HepG2 (cell line): ENCODE measurements at regions not wholly inside any gene's neighbourhood (a gene's known extent, or its start where the extent isn't known, plus 50 kb on each side); places are given as distances from the start of the nearest gene placed in this dataset.

Source experiments
- ATAC-seq: fragments of 200-7000 bp; cut with Tn5 transposase; 3 replicates; pipeline ENCODE4 v1.9.1; 2020; ENCODE audit warnings: mild to moderate bottlenecking, moderate library complexity
- BruUV-seq: library from RNA; stranded (reverse); fragments of 400-500 nt; replicated peaks from 2 replicates; lab custom pipeline; 2021; lab: Mats Ljungman, UMichigan
- CTCF ChIA-PET: fragments of 300-600 bp; formaldehyde crosslinking; extraction: SDS; loops from one replicate; lab custom pipeline; 2021; ENCODE audit warnings: low total read pairs, inconsistent platforms, low intra/inter-chr PET ratio; lab: Yijun Ruan, JAX
- POLR2A ChIA-PET: fragments of 350-600 bp; sonication (Branson Sonifier 250); formaldehyde crosslinking; loops from one replicate; lab custom pipeline; 2020; ENCODE audit warnings: antibody characterized with exemption, inconsistent platforms; lab: Yijun Ruan, JAX
- DNase-seq: peaks from one replicate; pipeline ENCODE4 v3.0.0-alpha.2; 2015; ENCODE audit warnings: low spot score
- FAIRE-seq: peaks from 3 replicates; lab custom pipeline; 2011; peaks lifted over from hg19 to GRCh38; lab: Jason Lieb, UNC
- H2AFZ ChIP-seq: one replicate; pipeline ENCODE4 v1.6.1; 2011; ENCODE audit warnings: low read length, inconsistent platforms
- H3K27ac ChIP-seq: fragments of 300-600 bp; 3 replicates; pipeline ENCODE4 v1.8.0; 2011; ENCODE audit warnings: mixed run types, mild to moderate bottlenecking, mixed read lengths, low read length, inconsistent platforms; ENCODE audit not compliant: insufficient read depth; ENCODE audit errors: extremely low read length
- H3K27me3 ChIP-seq, 2 experiments: fragments of 200-600 bp in 1 of 2; 2 replicates in 1 of 2; 3 replicates in 1 of 2; pipeline versions ENCODE4 v1.6.0 to v1.8.0; 2011; ENCODE audit warnings: low read length in 2 of 2, mild to moderate bottlenecking in 2 of 2, moderate library complexity in 2 of 2, inconsistent platforms in 1 of 2; ENCODE audit not compliant: insufficient read depth in 2 of 2, control insufficient read depth in 1 of 2
- H3K36me3 ChIP-seq, 2 experiments: fragments of 200-600 bp in 1 of 2; replicated peaks in 1 of 2; 2 replicates in 1 of 2; 3 replicates in 1 of 2; pipeline versions ENCODE4 v1.5.1 to v1.8.0; 2011; ENCODE audit warnings: low read length in 2 of 2, inconsistent platforms in 1 of 2; ENCODE audit not compliant: insufficient read depth in 2 of 2, control insufficient read depth in 1 of 2
- H3K4me1 ChIP-seq: 2 replicates; pipeline ENCODE4 v1.5.1; 2012; ENCODE audit warnings: low read length, inconsistent platforms; ENCODE audit not compliant: insufficient read depth
- H3K4me2 ChIP-seq: 2 replicates; pipeline ENCODE4 v1.6.0; 2011; ENCODE audit warnings: low read depth, low read length, inconsistent platforms
- H3K4me3 ChIP-seq, 3 experiments: fragments of 200-600 bp in 1 of 3; sonication (generic), shearing (Covaris generic) in 1 of 3; replicated peaks in 1 of 3; 2 replicates each; pipeline ENCODE4 v1.5.1; 2011 to 2016; ENCODE audit warnings: low read length in 3 of 3, inconsistent platforms in 2 of 3, low read depth in 2 of 3, mild to moderate bottlenecking in 2 of 3, control low read depth in 1 of 3, mixed read lengths in 1 of 3; ENCODE audit not compliant: insufficient read depth in 1 of 3
- H3K79me2 ChIP-seq: one replicate; pipeline ENCODE4 v1.6.1; 2011; ENCODE audit warnings: low read length, inconsistent platforms; ENCODE audit not compliant: insufficient read depth
- H3K9ac ChIP-seq: 2 replicates; pipeline ENCODE4 v1.6.0; 2011; ENCODE audit warnings: mild to moderate bottlenecking, low read depth, low read length, inconsistent platforms; ENCODE audit not compliant: insufficient read depth
- H3K9me3 ChIP-seq: 2 replicates; pipeline ENCODE4 v1.5.1; 2012; ENCODE audit warnings: mild to moderate bottlenecking, low read length
- H4K20me1 ChIP-seq: 2 replicates; pipeline ENCODE4 v1.6.0; 2011; ENCODE audit warnings: inconsistent platforms, mild to moderate bottlenecking, low read length, moderate library complexity; ENCODE audit not compliant: insufficient read depth
- NFKBIZ ChIP-seq: IDR thresholded peaks from 2 replicates; pipeline ENCODE4 v1.6.1; 2018; ENCODE audit warnings: missing genetic modification reagents, missing compliant biosample characterization
- POLR2G ChIP-seq: fragments of 200-400 bp; formaldehyde crosslinking; IDR thresholded peaks from 2 replicates; pipeline ENCODE4 v1.6.1; 2018; ENCODE audit warnings: mild to moderate bottlenecking, low read depth, low read length, moderate library complexity
- TCF7 ChIP-seq: sonication (generic); IDR thresholded peaks from 2 replicates; pipeline ENCODE4 v1.6.1; 2016; ENCODE audit warnings: antibody characterized with exemption, low read depth
- ZBTB7B ChIP-seq: sonication (generic); formaldehyde crosslinking; IDR thresholded peaks from 2 replicates; pipeline ENCODE4 v1.4.0; 2020; ENCODE audit warnings: missing genetic modification reagents
- ZNF24 ChIP-seq: fragments of 450-650 bp; IDR thresholded peaks from 2 replicates; pipeline ENCODE4 v1.6.1; 2017; ENCODE audit warnings: antibody characterized with exemption, mild to moderate bottlenecking
- ZNF331 ChIP-seq: sonication (generic); formaldehyde crosslinking; IDR thresholded peaks from 2 replicates; pipeline ENCODE4 v1.4.0; 2020; ENCODE audit warnings: missing genetic modification reagents
- ZNF543 ChIP-seq: sonication (generic); formaldehyde crosslinking; IDR thresholded peaks from 2 replicates; pipeline ENCODE4 v1.4.0; 2020; ENCODE audit warnings: mild to moderate bottlenecking, missing genetic modification reagents
- WGBS: methylation state at CpG from one replicate; pipeline ENCODE4 v1.1.6; 2017; ENCODE audit warnings: low lambda C conversion rate; 5-methylcytosine and 5-hydroxymethylcytosine counted together
- in situ Hi-C: cut with HindIII; loops from 2 replicates; pipeline ENCODE4 v1.10.0; 2017; ENCODE audit warnings: low pct_unique_long_range_greater_than_20kb; ENCODE audit not compliant: extremely low pct_ligation_motif_present
- intact Hi-C: fragments of 100-400 bp; cut with micrococcal nuclease; formaldehyde crosslinking; loops from one replicate; pipeline ENCODE4 v1.10.0; 2022; ENCODE audit not compliant: unreplicated experiment
- TF ChIP-seq, protein P1 (sequence below): sonication (generic); formaldehyde crosslinking; IDR thresholded peaks from 2 replicates; pipeline ENCODE4 v1.8.1; 2022; ENCODE audit warnings: low read depth, mild to moderate bottlenecking, missing genetic modification reagents

DNA sequence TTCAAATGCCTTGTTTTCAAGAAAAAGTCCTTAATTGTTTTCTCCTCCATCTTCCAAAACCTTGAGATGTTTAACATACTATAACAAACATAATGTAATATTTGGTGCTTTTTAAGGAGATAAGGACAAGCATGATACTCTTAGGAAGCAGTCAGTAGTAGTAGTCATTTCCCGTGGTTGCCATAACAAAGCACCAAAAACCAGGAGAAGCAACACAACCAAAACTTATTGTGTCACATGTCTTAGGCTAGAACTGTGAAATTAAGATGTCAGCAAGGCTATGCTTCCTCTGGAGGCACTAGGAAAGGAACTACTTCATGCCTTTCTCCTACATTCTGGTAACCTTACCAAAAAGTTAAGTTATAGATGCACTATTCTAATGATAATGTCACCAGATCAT is 106.8 kb downstream of the MBL2 start (continued):
- TF ChIP-seq NFKBIZ (no peak), ZNF543 (CRISPR knock-in tag) (no peak), ZBTB7B (CRISPR knock-in tag) (no peak)
- TF ChIP-seq, protein P1, sequence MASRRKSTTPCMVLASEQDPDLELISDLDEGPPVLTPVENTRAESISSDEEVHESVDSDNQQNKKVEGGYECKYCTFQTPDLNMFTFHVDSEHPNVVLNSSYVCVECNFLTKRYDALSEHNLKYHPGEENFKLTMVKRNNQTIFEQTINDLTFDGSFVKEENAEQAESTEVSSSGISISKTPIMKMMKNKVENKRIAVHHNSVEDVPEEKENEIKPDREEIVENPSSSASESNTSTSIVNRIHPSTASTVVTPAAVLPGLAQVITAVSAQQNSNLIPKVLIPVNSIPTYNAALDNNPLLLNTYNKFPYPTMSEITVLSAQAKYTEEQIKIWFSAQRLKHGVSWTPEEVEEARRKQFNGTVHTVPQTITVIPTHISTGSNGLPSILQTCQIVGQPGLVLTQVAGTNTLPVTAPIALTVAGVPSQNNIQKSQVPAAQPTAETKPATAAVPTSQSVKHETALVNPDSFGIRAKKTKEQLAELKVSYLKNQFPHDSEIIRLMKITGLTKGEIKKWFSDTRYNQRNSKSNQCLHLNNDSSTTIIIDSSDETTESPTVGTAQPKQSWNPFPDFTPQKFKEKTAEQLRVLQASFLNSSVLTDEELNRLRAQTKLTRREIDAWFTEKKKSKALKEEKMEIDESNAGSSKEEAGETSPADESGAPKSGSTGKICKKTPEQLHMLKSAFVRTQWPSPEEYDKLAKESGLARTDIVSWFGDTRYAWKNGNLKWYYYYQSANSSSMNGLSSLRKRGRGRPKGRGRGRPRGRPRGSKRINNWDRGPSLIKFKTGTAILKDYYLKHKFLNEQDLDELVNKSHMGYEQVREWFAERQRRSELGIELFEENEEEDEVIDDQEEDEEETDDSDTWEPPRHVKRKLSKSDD (CRISPR knock-in tag): no peak

DNA sequence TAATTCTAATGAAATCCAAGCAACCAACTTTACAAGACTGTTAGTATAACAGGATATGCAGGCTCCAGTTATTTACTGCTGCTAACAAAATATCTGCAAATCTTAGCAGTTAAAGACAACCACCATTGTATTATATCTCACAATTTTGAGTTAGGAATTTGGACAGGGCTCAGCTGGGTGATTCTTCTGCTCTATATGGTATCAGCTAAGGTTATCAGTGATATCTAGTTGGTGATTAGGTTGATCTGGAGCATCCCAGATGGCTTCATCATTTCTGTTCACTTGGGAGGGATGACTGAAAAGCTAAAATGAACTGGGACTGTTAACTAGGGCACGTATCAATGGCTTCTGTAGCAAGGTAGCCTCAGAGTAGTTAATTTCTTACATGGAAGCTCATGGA is 105.7 kb downstream of the MBL2 start:
- Histone ChIP-seq H3K4me2 (no peak overlapping the region), H4K20me1 (no peaks in the 10 kb centered on the region), H3K27me3 (no peaks in the 10 kb centered on the region), H3K79me2 (no peaks in the 10 kb centered on the region), H2AFZ (no peak overlapping the region), H3K9ac (no peak overlapping the region), H3K4me1 (no peaks in the 10 kb centered on the region), H3K9me3 (peaks cover 21% of the 10 kb centered on the region), H3K4me3 (no peak overlapping the region), H3K36me3 (no peaks in the 10 kb centered on the region), H3K27ac (no peak overlapping the region)
- FAIRE-seq (no peak), DNase-seq (no peak), ATAC-seq (no peak)
- POLR2A ChIA-PET: no interaction called here
- TF ChIP-seq ZNF331 (CRISPR knock-in tag): peak; percentile 100
- TF ChIP-seq ZNF24: no peak
- TF ChIP-seq TCF7: no peak
- no peak for TF ChIP-seq POLR2G
- in situ Hi-C loops: no loop called here
- CTCF ChIA-PET: no interaction called here
- intact Hi-C loops: no loop called here
- BruUV-seq: no TSS peak
- 73% methylated on average over 1 of the region's 1 CpG for WGBS
